ENCODE measurements at regions not wholly inside any gene's neighbourhood (a gene's known extent, or its start where the extent isn't known, plus 50 kb on each side); places are given as distances from the start of the nearest gene placed in this dataset.

DNA sequence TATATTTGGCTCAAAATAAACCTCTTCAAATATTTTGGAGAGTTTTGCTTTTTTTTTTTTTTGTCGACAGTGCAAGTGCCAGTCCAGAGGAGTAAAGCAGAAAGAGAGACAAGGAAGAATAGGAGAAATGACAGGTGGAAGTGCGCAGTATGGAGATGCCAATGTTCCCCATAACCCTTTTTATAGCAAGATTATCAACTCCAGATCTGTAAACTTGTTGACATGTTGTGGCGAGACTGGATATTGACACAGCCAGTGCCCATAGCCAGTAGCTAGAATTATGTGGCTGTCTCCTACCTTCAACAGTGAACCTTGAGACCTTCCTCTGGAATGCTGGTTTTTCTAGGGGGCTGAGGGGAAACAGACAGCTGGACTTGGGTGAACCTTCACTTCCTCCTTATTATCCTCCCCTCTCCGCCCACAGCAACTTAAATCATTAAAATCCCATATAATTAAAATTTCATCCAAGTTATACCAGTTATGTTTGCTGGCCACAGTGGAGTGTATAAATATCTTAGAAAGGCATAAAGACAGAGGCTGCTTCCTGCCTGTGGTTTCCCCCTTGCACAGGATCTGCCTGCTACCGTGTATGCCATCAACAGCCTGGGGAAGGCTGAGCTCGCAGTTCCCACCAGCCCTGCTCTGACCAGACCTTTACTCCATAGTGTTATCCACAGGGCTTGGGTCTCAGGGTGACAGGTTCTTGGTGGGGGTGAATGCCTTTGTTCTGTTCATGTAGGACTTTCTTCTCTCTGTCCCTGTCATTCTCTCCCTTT lies 112.3 kb upstream of the ANKH start:
- Histone ChIP-seq H3K4me1 (ENCODE audit: low read depth) (no peaks in the 10 kb centered on the region), H3K27me3 (no peaks in the 10 kb centered on the region), H3K4me3 (no peak overlapping the region), H3K36me3 (no peaks in the 10 kb centered on the region), H3K9me3 (ENCODE audit: low read depth) (no peaks in the 10 kb centered on the region), H3K27ac (no peak overlapping the region)
- DNase-seq (ENCODE audit: low read depth in 1 of 2, low spot score in 1 of 2), result no peak
- TF ChIP-seq, protein P1, sequence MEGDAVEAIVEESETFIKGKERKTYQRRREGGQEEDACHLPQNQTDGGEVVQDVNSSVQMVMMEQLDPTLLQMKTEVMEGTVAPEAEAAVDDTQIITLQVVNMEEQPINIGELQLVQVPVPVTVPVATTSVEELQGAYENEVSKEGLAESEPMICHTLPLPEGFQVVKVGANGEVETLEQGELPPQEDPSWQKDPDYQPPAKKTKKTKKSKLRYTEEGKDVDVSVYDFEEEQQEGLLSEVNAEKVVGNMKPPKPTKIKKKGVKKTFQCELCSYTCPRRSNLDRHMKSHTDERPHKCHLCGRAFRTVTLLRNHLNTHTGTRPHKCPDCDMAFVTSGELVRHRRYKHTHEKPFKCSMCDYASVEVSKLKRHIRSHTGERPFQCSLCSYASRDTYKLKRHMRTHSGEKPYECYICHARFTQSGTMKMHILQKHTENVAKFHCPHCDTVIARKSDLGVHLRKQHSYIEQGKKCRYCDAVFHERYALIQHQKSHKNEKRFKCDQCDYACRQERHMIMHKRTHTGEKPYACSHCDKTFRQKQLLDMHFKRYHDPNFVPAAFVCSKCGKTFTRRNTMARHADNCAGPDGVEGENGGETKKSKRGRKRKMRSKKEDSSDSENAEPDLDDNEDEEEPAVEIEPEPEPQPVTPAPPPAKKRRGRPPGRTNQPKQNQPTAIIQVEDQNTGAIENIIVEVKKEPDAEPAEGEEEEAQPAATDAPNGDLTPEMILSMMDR (IDR thresholded peaks at IDR 0.05; ENCODE audit: low read depth, low read length), result no peak

DNA sequence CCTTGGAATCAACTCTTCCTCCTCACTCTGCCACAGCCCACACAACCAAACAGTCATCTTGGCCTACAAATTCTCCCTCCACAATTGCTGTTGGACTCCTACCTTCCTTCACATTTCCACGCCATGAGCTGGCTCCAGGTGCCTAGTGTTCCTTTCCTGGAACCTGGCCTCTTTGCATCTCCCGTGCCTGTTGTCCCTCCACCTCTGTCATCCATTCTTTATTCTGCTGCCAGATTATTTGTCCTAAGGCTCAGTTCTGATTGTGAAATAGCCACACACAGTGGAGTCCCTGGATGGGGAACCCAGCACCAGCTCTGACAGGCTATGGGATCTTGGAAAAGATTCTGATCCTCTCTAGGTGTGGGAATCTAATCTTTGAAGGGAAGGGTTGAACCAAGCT lies 109.1 kb upstream of the ANKH start:
- H3K36me3 ChIP-seq, result no peaks in the 10 kb centered on the region

DNA sequence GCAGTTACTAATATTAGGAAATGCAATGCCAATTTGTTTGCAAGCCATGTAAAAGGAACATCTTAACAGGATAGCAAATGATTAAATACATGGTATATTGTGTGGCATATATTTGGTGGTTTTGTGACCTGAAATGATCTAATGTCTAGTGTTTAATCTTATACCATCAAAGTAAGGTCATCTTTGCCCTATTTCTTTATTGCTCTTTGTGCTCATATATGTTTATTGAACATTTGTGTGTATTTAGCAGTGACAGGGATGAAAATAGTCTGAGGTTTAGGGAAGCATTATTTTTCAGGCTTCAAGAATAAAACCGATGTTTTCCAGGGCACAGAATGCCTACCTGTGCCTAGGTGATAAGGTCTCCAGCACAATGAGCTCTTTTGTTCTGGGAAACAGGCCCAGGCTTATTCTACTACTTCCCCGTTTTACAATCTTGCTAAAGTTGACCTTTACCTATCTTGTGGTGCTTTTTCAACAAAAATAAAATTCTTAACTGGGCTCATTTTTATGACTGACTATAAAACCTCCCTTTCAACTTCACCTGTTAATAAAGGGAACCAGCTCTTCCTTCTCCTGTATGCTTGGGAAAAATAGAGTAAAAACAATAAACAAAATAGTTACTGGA lies 105.6 kb upstream of the ANKH start:
- Histone ChIP-seq H3K9me3 (ENCODE audit: low read depth) (no peaks in the 10 kb centered on the region), H3K27me3 (no peaks in the 10 kb centered on the region), H3K4me3 (no peak overlapping the region), H3K36me3 (no peaks in the 10 kb centered on the region), H3K4me1 (ENCODE audit: low read depth) (no peaks in the 10 kb centered on the region), H3K27ac (no peak overlapping the region)
- no peak for DNase-seq (ENCODE audit: low read depth in 1 of 2, low spot score in 1 of 2)
- TF ChIP-seq, protein P1 (IDR thresholded peaks at IDR 0.05; ENCODE audit: low read depth, low read length), result no peak

More for the DNA sequence above, 109.1 kb upstream of the ANKH start:
- TF ChIP-seq, protein P1 (IDR thresholded peaks at IDR 0.05; ENCODE audit: low read depth, low read length), result no peak
- no peaks in the 10 kb centered on the region for H3K27me3 ChIP-seq
- no peak overlapping the region for H3K27ac ChIP-seq
- H3K9me3 ChIP-seq (ENCODE audit: low read depth), result no peaks in the 10 kb centered on the region
- no peak for DNase-seq (ENCODE audit: low read depth in 1 of 2, low spot score in 1 of 2)
- H3K4me1 ChIP-seq (ENCODE audit: low read depth), result no peaks in the 10 kb centered on the region
- no peak overlapping the region for H3K4me3 ChIP-seq

DNA sequence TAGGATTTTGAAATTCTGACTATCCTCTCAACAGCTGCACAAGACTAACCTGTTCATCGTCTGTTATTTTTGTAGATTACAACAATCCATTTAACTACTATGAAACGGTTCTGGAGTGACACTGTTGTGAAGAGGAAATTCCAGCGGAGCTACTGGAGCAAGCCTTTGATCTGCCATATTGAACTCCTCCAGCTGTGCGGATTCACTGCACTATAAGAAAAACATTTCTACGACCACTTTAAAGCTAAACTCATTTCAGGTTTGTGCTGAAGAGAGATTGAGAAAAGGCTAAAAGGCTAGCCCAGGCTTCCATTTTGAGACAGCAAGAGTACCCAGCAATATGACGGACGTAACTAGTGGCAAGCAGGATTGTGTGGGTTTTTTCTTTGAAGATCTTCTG lies 104.9 kb upstream of the ANKH start:
- Histone ChIP-seq H3K4me1 (ENCODE audit: low read depth) (no peaks in the 10 kb centered on the region), H3K4me3 (no peak overlapping the region), H3K9me3 (ENCODE audit: low read depth) (no peaks in the 10 kb centered on the region), H3K27ac (no peak overlapping the region), H3K27me3 (no peaks in the 10 kb centered on the region), H3K36me3 (no peaks in the 10 kb centered on the region)
- TF ChIP-seq, protein P1 (IDR thresholded peaks at IDR 0.05; ENCODE audit: low read depth, low read length), result no peak
- DNase-seq (ENCODE audit: low read depth in 1 of 2, low spot score in 1 of 2), result no peak

DNA sequence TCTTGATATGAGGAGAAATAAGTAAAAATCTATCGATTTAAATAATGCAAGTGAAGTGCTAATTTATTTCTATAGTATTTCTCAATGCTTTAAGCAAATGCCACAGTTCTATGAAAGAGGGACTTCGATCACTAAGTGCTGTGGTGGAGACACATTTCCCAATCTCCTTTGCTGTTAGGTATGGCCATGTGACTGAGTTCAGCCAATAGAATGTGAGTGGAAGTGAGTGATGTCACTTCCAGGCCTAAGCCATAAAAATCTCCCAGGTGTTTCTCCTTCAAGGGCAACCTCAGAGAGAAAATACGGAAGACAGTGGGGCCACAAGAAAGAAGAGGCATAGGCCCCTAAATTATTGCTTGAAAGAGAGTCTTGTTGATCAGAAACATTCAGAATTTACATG lies 100.3 kb upstream of the ANKH start:
- H3K27me3 ChIP-seq, result no peaks in the 10 kb centered on the region
- no peaks in the 10 kb centered on the region for H3K36me3 ChIP-seq
- TF ChIP-seq, protein P1 (IDR thresholded peaks at IDR 0.05; ENCODE audit: low read depth, low read length), result no peak
- DNase-seq (ENCODE audit: low read depth in 1 of 2, low spot score in 1 of 2), result no peak
- H3K27ac ChIP-seq, result no peak overlapping the region
- H3K4me1 ChIP-seq (ENCODE audit: low read depth), result no peaks in the 10 kb centered on the region
- no peaks in the 10 kb centered on the region for H3K9me3 ChIP-seq (ENCODE audit: low read depth)
- H3K4me3 ChIP-seq, result no peak overlapping the region
